HS-5 (cell line): ENCODE measurements at regions not wholly inside any gene's neighbourhood (a gene's known extent, or its start where the extent isn't known, plus 50 kb on each side); places are given as distances from the start of the nearest gene placed in this dataset.

Experiments used
- DNase-seq: peaks from one replicate; pipeline ENCODE4 v3.0.0-alpha.2; 2012; ENCODE audit warnings: low read depth

DNA sequence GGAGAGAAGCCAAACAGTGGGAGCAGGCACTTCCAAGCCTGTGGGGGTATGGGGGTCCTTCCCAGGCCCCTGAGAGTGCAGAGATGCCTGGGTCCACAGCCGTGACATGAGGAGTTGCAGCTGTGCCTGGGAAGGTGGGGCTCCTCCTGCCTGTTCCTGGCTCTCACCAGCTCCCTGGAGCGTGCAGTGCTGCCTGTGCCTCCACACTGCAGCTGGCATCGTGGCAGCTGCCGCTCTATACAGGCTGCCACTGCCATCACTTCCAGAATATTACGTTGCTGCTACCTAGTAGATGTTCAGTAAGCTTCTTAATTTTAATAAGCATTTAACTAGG, 223.7 kb downstream of the KCNC2 start:
- DNase-seq = no peak

DNA sequence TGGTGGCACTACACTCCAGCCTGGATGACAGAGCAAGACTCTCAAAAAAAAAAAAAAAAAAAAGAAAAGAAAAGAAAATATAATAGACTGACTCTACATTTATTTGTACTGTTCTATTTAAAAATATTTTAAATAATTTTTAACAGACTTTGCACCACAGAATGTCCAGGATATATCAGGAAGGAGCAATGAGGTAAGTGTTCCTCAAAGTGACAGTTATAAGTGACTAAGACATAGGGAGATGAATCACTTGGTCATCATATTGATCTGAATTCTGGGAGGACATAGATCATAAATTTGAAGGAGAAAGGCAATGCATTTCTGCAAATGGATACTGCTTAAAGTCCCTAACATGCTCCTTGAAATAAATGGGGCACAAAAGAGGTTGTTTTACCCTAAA, 221.5 kb downstream of the KCNC2 start:
- DNase-seq = no peak
